ENCODE measurements at regions not wholly inside any gene's neighbourhood (a gene's known extent, or its start where the extent isn't known, plus 50 kb on each side); places are given as distances from the start of the nearest gene placed in this dataset.

GRCh38 chr17:14719942-14720341 lies 419.1 kb downstream of the HS3ST3B1 start:
- no peaks in the 10 kb centered on the region for H3F3A ChIP-seq (ENCODE audit: low read depth)
- DNase-seq (ENCODE audit: low spot score) = no peak
- H3K27me3 ChIP-seq = no peaks in the 10 kb centered on the region
- Mint-ChIP-seq H3K4me1 (no peaks in the 10 kb centered on the region), H3K4me3 (no peak overlapping the region), H3K9me3 (peaks cover 11% of the 10 kb centered on the region), H3K27ac (no peak overlapping the region), H3K27me3 (ENCODE audit: insufficient read depth, low read depth) (peaks cover 3% of the 10 kb centered on the region), H3K36me3 (no peaks in the 10 kb centered on the region)
- no peak overlapping the region for H3K9ac ChIP-seq
- no peak overlapping the region for H3K4me2 ChIP-seq
- H3K27ac ChIP-seq = no peak overlapping the region
- H3K4me3 ChIP-seq = no peak overlapping the region
- no peaks in the 10 kb centered on the region for H4K20me1 ChIP-seq (ENCODE audit: low read depth)
- no peaks in the 10 kb centered on the region for H3K79me2 ChIP-seq (ENCODE audit: low read depth)
- no peak overlapping the region for H2AFZ ChIP-seq (replicated peaks)
- H3K9me3 ChIP-seq (ENCODE audit: low read depth) = no peaks in the 10 kb centered on the region
- TF ChIP-seq EZH2phosphoT487 (IDR thresholded peaks at IDR 0.05) (no peak), EZH2 (IDR thresholded peaks at IDR 0.05) (no peak)
- TF ChIP-seq, protein P1, sequence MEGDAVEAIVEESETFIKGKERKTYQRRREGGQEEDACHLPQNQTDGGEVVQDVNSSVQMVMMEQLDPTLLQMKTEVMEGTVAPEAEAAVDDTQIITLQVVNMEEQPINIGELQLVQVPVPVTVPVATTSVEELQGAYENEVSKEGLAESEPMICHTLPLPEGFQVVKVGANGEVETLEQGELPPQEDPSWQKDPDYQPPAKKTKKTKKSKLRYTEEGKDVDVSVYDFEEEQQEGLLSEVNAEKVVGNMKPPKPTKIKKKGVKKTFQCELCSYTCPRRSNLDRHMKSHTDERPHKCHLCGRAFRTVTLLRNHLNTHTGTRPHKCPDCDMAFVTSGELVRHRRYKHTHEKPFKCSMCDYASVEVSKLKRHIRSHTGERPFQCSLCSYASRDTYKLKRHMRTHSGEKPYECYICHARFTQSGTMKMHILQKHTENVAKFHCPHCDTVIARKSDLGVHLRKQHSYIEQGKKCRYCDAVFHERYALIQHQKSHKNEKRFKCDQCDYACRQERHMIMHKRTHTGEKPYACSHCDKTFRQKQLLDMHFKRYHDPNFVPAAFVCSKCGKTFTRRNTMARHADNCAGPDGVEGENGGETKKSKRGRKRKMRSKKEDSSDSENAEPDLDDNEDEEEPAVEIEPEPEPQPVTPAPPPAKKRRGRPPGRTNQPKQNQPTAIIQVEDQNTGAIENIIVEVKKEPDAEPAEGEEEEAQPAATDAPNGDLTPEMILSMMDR (IDR thresholded peaks at IDR 0.05) = no peak
- H3K4me1 ChIP-seq = no peaks in the 10 kb centered on the region
- H3K36me3 ChIP-seq = no peaks in the 10 kb centered on the region

GRCh38 chr17:14717859-14718258 lies 417.0 kb downstream of the HS3ST3B1 start:
- H2AFZ ChIP-seq (replicated peaks) = no peak overlapping the region
- Mint-ChIP-seq H3K27me3 (ENCODE audit: insufficient read depth, low read depth) (no peaks in the 10 kb centered on the region), H3K27ac (no peak overlapping the region), H3K4me1 (no peaks in the 10 kb centered on the region), H3K9me3 (peaks cover 6% of the 10 kb centered on the region), H3K4me3 (no peak overlapping the region), H3K36me3 (no peaks in the 10 kb centered on the region)
- H3K9ac ChIP-seq = no peak overlapping the region
- no peak overlapping the region for H3K4me3 ChIP-seq
- H3K27ac ChIP-seq = no peak overlapping the region
- H3K27me3 ChIP-seq = no peaks in the 10 kb centered on the region
- H3K4me2 ChIP-seq = no peak overlapping the region
- H3K9me3 ChIP-seq (ENCODE audit: low read depth) = no peaks in the 10 kb centered on the region
- H3K36me3 ChIP-seq = no peaks in the 10 kb centered on the region
- no peak for DNase-seq (ENCODE audit: low spot score)
- no peak for TF ChIP-seq EZH2phosphoT487 (IDR thresholded peaks at IDR 0.05)
- TF ChIP-seq, protein P1 (IDR thresholded peaks at IDR 0.05) = no peak
- TF ChIP-seq EZH2 (IDR thresholded peaks at IDR 0.05) = no peak
- H3K4me1 ChIP-seq = no peaks in the 10 kb centered on the region
- no peaks in the 10 kb centered on the region for H3K79me2 ChIP-seq (ENCODE audit: low read depth)
- H3F3A ChIP-seq (ENCODE audit: low read depth) = no peaks in the 10 kb centered on the region
- no peaks in the 10 kb centered on the region for H4K20me1 ChIP-seq (ENCODE audit: low read depth)

- H3K27me3 ChIP-seq = no peaks in the 10 kb centered on the region
- DNase-seq (ENCODE audit: low spot score) = no peak
- H3K79me2 ChIP-seq (ENCODE audit: low read depth) = no peaks in the 10 kb centered on the region
- Mint-ChIP-seq H3K4me3 (no peak overlapping the region), H3K9me3 (no peaks in the 10 kb centered on the region), H3K27ac (no peak overlapping the region), H3K36me3 (no peaks in the 10 kb centered on the region), H3K4me1 (no peaks in the 10 kb centered on the region), H3K27me3 (ENCODE audit: insufficient read depth, low read depth) (no peaks in the 10 kb centered on the region)
- H3K4me1 ChIP-seq = no peaks in the 10 kb centered on the region
- H3K27ac ChIP-seq = no peak overlapping the region
- no peaks in the 10 kb centered on the region for H3K36me3 ChIP-seq
- H3F3A ChIP-seq (ENCODE audit: low read depth) = no peaks in the 10 kb centered on the region
- H2AFZ ChIP-seq (replicated peaks) = no peak overlapping the region
- H3K9ac ChIP-seq = no peak overlapping the region
- TF ChIP-seq, protein P1 (IDR thresholded peaks at IDR 0.05) = no peak
- H3K4me2 ChIP-seq = no peak overlapping the region
- no peaks in the 10 kb centered on the region for H3K9me3 ChIP-seq (ENCODE audit: low read depth)
- H4K20me1 ChIP-seq (ENCODE audit: low read depth) = no peaks in the 10 kb centered on the region
- no peak overlapping the region for H3K4me3 ChIP-seq
Measured at GRCh38 chr17:14715561-14715960, 414.7 kb downstream of the HS3ST3B1 start.

- no peak overlapping the region for H3K9ac ChIP-seq
- no peaks in the 10 kb centered on the region for H3K27me3 ChIP-seq
- H2AFZ ChIP-seq (replicated peaks) = no peak overlapping the region
- H3K36me3 ChIP-seq = no peaks in the 10 kb centered on the region
- no peaks in the 10 kb centered on the region for H3K9me3 ChIP-seq (ENCODE audit: low read depth)
- H3K79me2 ChIP-seq (ENCODE audit: low read depth) = no peaks in the 10 kb centered on the region
- no peaks in the 10 kb centered on the region for H3F3A ChIP-seq (ENCODE audit: low read depth)
- Mint-ChIP-seq H3K36me3 (no peaks in the 10 kb centered on the region), H3K9me3 (no peaks in the 10 kb centered on the region), H3K4me1 (no peaks in the 10 kb centered on the region), H3K27me3 (ENCODE audit: insufficient read depth, low read depth) (no peaks in the 10 kb centered on the region), H3K27ac (no peak overlapping the region), H3K4me3 (no peak overlapping the region)
- H4K20me1 ChIP-seq (ENCODE audit: low read depth) = no peaks in the 10 kb centered on the region
- H3K4me3 ChIP-seq = no peak overlapping the region
- no peak for TF ChIP-seq EZH2 (IDR thresholded peaks at IDR 0.05)
- TF ChIP-seq, protein P1 (IDR thresholded peaks at IDR 0.05) = no peak
- TF ChIP-seq EZH2phosphoT487 (IDR thresholded peaks at IDR 0.05) = no peak
- H3K27ac ChIP-seq = no peak overlapping the region
- no peaks in the 10 kb centered on the region for H3K4me1 ChIP-seq
- no peak overlapping the region for H3K4me2 ChIP-seq
- no peak for DNase-seq (ENCODE audit: low spot score)
Measured at GRCh38 chr17:14712611-14713021, 411.7 kb downstream of the HS3ST3B1 start.
